Stimulated activated CD4-positive, alpha-beta T cell treated with anti-CD3 and anti-CD28 coated beads, Interleukin-2, amount 100 ng/mL, for 48 hours (primary cell): ENCODE measurements at regions not wholly inside any gene's neighbourhood (a gene's known extent, or its start where the extent isn't known, plus 50 kb on each side); places are given as distances from the start of the nearest gene placed in this dataset.
"Not testable (repeated sequence)": the region's sequence is repeated elsewhere in the genome, so short reads cannot be mapped to it uniquely, and the experiment has no call there.

Source experiments
- DNase-seq, 2 donors: peaks; one replicate each; pipeline ENCODE4 v3.0.0-alpha.2; 2020

DNA sequence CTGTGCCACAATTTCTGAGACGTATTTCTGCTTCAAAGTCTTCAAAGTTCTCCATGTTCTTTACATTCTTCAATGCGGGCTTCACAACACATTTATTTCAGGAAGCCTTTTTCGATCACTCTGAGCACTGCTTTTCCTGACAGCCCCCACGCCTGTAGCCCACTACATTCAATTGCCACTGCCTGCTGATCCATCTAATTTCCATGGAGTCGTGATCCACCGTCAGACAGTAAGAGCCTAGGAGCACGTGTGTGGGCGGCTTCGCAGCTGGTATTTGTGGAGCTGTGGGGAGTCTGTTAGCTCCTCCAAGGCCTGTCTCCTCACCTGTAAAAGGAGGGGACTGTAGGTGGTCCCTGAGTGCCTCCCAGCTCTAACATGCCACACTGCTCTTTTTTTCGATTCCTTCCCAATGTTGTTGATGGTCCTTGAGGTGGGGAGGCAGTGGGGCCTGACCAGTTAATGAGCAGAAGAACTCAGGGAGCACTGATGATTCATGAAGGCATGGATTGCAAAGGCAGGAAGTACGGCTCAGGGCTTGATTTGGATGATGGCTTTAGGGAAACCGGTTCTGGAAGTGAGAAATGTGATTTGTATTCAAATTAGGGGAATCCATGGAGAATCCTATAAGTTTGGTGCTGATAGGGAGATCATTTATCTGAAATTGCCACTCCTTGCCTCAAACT is 401.1 kb upstream of the PODXL start:
- no peak for DNase-seq

DNA sequence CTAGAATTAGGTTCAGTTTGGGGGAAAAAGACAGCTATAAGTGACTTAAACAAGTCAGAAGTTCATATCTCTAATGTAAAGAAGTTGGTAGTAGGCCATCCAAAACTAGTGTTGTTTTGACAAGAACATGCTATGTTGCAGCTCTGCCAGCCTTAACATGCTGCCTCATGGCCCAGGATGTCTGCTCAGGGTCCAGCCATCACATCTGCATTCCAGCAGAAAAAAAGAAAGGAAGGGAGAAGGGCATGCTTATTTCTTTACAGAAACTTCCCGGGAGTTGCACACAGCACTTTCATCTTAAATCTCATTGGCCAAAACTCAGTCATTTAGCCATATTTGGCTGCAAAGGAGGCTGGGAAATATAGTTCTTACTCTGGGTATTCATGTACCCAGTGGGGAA is 400.4 kb upstream of the PODXL start:
- DNase-seq, result no peak

DNA sequence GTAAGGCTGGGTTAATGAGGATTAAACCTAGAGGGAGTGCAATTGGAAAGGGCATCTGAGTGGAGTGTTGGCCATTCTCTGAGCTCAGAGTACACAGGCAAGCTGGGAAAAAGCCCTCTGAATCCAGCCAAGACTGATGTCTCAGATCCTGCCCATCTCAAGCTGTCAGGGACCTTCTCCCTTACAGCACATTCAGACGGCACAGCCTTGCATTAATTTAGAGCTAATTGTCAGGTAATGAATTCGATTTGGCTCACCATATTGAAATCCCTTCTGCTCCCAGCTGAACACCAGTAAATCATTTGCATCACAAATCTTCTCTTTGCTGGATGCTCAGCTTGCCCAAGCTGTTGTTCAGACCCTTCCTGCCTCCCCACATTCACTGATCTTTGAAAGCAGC is 399.3 kb upstream of the PODXL start:
- no peak for DNase-seq

DNA sequence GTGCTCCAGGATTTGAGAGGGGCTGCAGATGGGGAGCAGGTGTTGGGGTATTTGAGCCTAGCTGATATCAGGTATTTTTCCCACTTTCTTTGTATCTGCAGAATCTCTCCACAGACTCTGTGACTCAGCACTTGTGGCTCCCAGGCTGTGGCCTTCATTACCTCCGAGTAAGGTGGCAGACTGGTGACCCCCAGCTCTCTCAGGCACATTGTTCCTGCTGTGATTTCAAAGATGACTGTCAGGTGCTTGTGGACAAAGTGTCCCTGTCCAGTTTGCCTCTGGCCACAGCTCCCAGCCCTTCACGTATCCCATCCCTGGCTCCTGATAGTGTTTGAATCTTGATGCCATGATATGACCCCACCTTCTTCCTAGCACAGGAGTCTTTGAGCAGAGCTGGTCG is 396.8 kb upstream of the PODXL start:
- DNase-seq, result no peak

DNA sequence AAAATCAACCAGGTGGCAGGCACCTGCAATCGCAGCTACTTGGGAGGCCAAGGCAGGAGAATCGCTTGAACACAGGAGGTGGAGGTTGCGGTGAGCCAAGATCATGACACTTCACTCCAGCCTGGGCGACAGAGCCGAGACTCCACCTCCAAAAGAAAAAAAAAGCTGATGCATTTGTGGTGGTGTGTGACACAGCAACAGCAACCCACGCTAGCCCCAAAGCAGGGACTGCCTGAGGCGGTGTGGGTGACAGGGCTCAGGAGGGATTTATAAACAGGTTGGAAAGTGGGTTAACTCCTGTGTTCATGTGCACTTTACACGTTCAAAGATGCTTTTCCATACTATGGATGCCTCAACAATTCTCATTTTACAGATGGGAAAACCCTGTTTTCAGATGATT is 395.9 kb upstream of the PODXL start:
- no peak for DNase-seq

DNA sequence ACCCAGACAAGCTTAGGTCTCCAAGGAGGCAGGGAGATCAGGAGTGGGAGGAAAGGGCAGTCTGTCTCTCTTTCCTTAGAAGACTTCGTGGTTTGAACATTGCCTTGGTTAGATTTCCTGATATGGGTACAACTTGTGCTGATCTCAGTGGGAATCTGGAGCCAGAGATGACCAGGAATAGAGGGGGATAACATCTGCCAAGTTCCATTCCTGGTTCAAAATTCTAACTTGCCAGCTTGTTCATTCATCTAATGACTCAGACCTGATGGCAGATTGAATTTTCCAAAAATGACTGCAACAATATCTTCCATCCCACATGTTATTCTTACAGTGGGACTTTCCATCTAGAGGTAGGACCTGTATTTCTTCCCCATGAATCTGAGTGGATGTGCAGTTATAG is 394.3 kb upstream of the PODXL start:
- DNase-seq, result no peak

DNA sequence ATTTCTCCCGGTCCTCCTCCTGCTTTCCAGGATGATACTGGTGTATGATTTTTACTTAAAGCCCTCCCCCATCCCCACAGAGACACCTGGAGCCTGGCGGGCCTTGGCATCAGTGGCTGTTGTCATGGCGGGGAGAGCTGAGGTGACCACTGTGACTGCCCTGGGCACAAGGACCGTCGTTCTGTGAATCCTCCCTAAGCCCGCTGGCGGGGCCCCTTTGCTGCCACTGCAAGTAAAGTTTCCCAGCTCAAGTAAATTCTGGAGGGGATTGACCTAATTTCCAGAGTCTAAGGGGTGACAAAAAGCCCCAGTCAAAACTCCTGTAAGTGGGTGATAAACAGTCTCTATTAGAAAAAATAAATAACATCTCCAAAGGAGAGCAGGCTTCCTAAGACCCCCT is 393.2 kb upstream of the PODXL start:
- no peak for DNase-seq

DNA sequence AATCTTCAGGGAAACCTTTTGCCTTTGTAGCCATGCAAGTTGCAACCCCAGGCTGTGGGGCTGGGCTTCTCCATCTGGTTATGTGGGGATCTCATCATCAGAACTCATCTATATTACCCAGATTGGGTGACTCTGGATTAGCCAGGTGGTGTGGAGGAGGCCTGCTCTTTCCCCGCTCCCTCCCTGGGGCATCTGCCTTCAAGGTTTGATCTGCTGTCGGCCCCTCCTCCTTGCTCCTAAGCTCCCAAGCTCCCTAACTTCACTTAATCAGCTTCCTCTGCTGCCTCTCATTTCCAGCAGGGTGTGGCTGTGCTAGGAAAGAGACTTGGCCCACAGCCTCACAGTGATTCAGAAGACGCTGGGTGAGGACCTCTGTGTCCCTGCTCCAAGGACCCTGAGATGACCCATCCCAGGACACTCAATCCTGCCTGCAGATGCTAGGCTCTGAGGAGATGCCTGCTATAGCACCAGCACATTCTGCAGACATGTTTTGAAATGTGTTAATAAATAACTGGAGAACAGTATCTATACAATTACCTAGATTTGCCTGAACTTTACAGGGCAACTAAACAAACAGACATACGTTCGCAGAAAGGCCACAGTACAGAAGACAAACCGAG is 392.1 kb upstream of the PODXL start:
- DNase-seq, result no peak

DNA sequence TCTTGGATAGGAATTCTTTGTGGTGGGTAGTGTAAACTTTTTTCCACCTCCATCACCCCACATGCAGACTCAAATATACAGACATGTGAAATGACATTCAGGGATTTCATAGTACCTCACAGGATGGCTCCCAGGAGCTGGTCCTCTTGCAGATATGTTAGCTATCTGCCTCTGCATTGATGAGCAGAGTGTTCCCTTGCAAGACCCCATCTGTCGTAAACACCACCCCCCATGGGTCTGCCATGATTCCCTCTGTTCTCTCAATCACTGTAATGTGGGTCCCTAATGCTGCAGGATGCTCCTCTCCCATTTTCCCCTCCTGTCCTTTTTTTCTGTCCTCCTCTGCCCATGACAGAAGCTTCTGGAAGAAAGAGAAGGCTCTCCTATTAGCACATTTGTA is 391.2 kb upstream of the PODXL start:
- DNase-seq, result no peak

DNA sequence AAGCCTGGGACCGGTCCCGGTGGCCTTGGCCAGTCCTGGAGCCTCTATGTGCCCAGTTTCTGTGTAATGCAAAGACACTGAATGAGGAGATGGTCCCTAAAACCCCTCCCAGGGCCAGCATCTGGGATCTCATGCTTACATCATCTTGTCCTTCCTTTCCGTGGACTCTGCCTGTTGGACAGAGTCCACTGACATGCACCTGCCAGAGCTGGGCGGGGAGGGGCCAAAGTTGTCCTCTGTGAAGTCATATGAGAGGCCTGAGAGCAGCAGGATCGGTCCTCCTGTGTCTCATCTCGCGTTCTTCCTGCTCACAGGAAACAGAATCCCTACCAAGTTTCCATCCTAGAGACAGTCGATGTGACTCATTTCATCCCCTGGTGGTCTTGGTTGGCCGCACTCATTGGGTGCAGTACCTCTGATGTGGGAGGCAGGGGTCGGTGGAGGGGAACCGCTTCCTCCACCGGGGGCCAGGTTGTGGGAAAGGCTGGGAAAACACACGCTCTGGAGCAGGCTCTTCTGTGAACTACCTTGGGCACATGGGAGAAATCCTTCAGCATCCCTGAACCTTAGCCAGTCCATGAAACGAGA is 389.6 kb upstream of the PODXL start:
- DNase-seq, result no peak

DNA sequence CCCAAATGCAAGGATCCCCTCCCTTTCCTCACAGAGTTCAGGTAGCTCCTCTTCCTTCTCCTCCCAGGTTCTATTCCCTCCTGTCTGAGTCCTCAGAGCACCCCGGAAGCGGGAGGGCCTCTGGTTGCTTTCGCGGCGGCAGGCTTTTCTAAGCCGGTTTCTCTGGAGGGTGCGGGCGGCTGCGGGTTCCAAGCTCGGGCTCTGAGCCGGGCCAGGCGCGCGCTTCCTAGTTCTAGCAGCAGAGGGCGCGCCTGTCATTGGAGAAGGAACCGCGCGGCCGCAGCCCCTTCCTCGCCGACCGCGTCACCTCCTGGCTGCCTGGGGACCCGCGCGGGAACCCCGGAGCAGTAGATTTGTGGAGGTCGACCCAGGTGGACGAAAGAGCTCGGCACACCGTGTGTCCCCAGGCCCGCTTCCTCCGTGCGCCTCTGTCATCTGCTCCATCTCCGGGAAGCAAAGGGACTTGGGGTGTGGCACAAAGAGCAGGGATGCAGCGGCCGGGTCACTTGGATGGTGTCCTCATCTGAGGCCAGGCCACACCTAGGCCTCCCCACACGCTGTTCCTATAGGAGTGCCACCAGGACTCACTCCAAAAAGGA is 389.0 kb upstream of the PODXL start:
- peak; percentile 21 to 42 for DNase-seq

DNA sequence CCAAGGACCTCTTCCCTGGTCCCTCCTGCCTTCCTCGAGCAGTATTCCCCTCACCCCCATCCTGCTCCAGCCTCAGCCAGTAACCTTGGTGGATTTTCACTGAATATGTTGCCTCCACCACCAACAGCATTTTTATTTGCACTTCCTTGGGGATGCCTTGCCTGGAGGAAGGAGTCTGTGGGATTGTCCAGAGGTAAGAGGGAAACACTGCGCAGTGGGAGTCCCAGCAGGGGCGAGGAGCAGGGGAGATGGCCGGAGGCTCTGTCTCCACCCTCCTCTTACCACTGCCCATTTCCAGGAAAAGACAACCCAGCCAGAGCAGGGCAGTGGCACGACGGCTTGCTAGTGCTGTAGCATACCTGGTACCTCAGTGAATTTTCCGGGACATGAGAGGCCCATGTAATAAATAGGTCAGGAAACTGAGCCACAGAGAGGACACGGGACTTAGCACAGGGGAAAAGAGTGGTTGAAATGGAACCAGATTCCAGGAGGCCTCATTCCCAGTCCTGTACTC is 388.2 kb upstream of the PODXL start:
- no peak for DNase-seq

DNA sequence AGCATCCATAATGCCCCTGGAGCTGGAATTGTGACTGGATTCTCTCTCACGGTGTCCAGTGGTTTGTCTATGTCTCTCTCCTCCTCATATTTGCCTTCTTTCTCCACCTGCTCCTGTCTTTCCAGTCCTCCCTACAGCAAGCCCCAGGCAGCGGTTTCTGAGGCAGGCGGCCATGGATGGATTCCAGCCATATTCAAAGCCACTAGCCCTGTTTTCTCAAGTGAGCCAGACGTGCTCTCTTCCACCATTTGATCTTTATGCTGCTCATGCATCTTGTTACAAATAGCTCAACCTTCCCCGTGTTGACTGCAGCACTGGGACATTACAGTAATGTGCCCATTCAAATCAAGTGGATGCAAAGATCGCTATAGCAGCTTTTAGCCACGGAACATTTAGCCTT is 387.2 kb upstream of the PODXL start:
- DNase-seq, result no peak

DNA sequence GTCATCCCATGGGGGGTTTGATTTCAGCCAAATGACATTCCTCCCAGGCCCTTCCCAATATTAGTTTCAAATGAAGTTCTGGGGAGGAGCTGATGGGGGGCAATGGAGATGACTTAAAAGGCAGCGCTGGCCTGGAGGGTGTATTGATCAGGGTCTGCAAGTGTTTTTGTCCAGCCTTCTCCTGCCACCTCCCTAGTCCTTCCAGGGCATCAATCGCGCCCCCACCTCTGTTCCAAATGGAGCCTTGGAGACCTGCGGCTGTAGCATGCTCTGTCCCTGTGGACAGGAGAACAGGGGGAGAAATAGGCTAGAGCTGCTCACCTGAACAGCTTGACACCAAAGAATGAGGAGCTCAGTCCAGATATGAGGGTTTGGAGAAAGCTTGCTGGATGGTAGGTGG is 386.8 kb upstream of the PODXL start:
- DNase-seq, result no peak

DNA sequence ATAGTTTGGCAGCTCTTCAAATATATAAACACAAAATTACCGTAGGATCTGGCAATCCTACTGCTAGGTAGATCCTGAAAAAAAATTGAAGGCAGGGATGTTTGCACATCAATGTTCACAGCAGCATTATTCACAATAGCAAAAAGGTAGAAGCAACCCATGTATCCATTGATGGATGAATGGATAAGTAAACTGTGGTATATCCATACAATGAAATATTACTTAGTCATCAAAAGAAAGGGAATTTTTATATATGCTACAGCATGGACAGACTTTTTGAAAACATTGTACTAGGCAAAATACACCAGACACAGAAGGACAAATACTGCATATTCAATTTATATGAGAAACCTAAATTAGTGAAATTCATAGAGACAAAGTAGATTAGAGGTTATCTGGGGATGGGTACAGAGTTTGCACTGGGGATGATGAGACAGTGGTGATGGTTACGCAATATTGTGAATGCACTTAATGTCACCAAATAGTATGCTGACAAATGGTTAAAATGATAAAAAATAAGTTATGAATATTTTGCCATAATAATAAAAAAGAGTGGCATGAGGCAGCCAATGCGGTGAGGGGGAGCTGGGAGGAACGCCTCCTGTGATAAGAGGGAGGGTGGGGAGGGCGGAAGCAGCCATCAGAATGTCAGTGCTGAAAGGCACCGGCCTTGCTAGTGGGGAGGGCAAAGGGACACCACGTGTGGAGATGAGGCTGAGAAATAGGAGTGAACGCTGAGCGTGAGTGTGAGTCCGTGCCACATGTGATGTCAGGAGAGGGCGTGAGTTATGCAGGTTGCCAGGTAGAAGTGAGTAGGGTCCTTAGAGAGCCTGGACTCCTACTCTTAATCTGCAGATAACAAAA is 386.1 kb upstream of the PODXL start:
- no peak for DNase-seq

DNA sequence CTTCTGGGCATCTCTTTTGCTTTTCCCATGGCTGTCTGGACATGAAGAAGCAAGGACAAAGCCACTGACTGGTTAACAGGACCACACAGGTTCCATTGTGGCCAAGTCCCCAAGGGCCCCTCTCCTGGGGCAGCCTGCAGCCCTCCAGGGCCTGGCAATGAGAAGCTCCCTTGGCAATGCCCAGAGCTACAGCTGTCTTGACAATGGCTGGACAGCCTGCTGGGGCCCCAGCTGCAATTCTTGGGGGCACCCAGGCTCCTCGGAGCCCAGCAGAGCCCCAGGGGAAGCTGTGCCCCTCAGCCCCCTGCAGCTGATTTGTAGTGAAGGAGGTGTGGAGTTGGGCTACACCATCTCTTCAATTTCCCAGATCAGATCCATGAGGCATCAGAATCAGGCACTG is 384.9 kb upstream of the PODXL start:
- DNase-seq, result no peak

DNA sequence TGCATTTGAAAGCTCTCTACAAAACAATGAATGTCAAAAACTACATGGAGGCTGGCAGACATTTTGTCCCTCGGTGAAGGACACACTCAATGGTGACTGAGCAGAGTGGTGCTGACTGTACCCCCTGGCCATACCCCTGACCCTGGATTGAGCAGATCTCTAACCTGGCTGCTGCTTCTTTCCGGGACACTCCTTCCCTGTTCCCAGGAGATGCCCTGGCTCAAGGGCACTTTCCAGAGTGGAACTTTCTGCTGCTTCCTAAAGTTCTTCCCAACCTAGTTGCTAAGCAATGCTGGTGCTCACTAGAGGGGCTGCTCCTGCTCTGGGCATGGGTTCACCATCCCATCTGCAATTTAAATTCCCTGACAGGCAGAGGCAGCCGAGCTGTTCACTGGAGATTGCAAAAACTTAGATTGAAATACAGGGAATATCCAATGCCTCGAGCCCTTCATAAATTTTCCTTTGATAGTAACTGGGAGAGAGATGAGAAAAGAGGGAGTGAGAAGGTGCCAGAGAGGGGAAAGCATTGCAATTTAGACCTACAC is 384.3 kb upstream of the PODXL start:
- no peak for DNase-seq

DNA sequence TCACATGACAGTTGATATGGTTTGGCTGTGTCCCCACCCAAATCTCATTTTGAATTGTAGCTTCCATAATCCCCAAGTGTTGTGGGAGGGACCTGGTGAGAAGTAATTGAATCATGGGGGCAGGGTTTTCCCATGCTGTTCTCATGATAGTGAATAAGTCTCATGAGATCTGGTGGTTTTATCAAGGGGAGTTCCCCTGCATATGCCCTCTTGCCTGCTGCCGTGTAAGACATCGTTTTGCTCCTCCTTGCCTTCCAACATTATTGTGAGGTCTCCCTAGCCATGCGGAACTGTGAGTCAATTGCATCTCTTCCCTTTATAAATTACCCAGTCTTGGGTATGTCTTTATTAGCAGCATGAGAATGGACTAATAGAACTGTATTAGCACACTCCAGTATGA is 382.4 kb upstream of the PODXL start:
- not testable (repeated sequence) for DNase-seq

DNA sequence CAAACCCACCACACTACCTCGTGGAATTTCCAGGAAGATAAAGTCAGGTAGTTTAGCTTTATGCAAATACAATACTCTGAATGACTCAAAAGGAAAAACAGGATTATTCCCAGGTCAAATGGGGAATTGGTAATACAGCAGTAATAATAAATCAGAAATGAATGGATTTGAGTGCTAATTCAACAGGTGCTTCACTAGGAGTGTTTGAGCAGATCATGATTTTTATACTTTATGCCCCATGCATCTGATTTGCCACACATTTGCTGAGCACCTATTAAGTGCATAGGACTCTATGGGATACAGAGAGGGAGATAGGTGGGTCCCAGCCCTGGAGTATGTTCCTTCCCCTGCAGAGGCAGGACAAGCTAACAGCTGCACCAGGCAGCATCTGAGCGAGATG is 381.4 kb upstream of the PODXL start:
- DNase-seq, result no peak

DNA sequence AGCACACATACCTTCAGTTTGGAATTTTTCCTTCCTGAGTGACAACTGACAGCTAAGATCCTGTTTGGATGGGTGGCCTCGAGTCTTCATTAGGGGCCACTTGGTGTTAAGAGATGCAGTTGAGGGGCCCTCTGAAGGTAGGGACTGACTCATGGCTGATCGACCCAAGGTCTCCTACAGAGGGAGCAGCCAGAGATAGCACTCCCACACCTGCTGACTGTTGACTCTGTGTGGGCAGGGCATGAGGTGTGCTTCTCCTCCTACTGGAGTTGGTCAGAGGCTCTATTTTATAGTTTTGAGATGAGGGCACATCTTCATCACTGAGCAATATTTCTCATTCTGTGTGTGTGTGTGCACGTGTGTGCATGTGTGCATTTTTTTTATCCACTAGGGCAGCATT is 378.8 kb upstream of the PODXL start:
- no peak for DNase-seq

DNA sequence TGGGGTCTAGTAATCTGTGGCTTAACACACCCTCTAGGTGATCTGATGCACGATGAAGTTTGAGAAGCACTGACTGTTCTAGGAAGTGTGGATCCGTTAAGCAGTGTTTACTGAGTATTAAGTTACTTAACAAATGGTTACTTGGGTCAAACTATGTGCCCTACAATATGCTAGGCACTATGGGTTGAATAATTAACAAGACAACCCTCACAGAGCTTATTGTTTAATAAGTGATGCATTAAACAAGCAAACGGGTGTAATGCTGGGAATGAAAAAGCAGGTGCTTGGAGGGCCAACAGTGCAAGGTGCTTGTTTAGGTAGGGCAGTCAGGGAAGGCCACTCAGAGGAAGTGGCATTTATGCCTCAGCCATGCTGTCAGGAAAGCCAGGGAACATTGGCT is 378.0 kb upstream of the PODXL start:
- DNase-seq, result no peak

DNA sequence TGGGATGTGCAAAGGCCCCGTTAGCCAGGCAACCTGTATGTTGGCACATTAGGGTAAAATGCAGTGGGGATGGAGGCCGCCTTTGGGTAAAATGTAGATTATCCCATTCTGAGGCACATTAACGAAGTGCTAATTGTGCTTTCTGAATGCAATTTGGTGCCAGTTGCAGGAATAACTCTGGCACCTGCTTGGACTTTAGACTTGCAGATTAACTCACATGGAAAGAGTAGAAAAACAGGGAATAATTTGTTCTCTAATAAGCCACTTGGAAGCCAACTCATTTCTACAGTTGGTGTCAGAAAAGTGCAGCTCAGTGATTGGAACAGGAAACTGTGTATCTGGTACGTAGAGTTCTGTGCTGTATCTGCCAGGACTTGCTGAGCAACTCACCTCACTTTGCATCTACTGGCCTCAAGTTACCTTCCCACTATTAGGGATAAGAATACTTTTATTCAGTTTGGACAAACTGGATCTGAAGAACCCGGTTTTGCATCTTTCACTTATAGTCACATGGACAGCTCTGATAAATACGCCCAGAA is 377.4 kb upstream of the PODXL start:
- no peak for DNase-seq

DNA sequence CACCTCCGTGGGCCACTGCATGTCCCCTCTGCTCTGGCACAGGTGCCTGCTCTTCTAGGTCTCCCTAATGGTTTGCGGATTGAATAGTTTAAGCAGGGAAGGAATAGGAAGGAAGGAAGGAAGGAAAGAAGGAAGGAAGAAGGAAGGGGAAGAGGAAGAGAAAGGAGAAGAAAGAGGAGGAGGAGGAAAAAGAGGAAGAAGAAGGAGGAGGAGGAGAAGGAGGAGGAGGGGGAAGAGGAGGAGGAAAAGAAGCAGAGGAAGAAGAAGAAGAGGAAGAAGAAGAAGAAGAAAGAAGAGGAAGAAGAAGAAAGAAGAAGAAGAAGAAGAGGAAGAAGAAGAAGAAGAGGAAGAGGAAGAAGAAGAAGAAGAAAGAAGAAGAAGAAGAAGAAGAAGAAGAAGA is 376.8 kb upstream of the PODXL start:
- DNase-seq, result not testable (repeated sequence)
